Mammary epithelial cell (primary cell): ENCODE measurements at regions not wholly inside any gene's neighbourhood (a gene's known extent, or its start where the extent isn't known, plus 50 kb on each side); places are given as distances from the start of the nearest gene placed in this dataset.

Experiments used
- CTCF ChIP-seq, 2 donors: IDR thresholded peaks in 1 of 2; conservative IDR thresholded peaks in 1 of 2; 2 replicates each; pipeline ENCODE4 v1.5.1; 2011 to 2012; ENCODE audit warnings: inconsistent platforms in 2 of 2, low read length in 2 of 2, mild to moderate bottlenecking in 2 of 2, control low read depth in 1 of 2, low read depth in 1 of 2; ENCODE audit not compliant: insufficient read depth in 1 of 2; ENCODE audit errors: extremely low read depth in 1 of 2
- EZH2 ChIP-seq: IDR thresholded peaks from 2 replicates; pipeline ENCODE4 v1.6.1; 2012; ENCODE audit warnings: low read length, inconsistent platforms, borderline replicate concordance

GRCh38 chr16:86660623-86661022, 82.3 kb downstream of the FOXL1 start:
- no peak for TF ChIP-seq CTCF (conservative IDR thresholded peaks at IDR 0.05 in 1 of 2, IDR thresholded peaks at IDR 0.05 in 1 of 2; ENCODE audit: extremely low read depth in 1 of 2, insufficient read depth in 1 of 2, low read depth in 1 of 2, low read length in 2 of 2)
- no peak for TF ChIP-seq EZH2
